H1 (cell line): ENCODE measurements at regions not wholly inside any gene's neighbourhood (a gene's known extent, or its start where the extent isn't known, plus 50 kb on each side); places are given as distances from the start of the nearest gene placed in this dataset.

Source experiments
- CTCF ChIA-PET: fragments of 300-600 bp; sonication (Branson Sonifier 250); formaldehyde crosslinking; loops from one replicate; lab custom pipeline; 2021; ENCODE audit not compliant: partially characterized antibody; lab: Charles Lee
- POLR2A ChIA-PET: fragments of 300-600 bp; sonication (Branson Sonifier 250); formaldehyde crosslinking; loops from one replicate; lab custom pipeline; 2021; ENCODE audit warnings: inconsistent platforms; ENCODE audit not compliant: partially characterized antibody; lab: Charles Lee
- DNase-seq, 2 experiments: peaks; one replicate each; pipeline versions ENCODE4 v3.0.0 to v3.0.0-alpha.2; 2010 to 2022; ENCODE audit warnings: low spot score in 2 of 2, low read depth in 1 of 2, mixed read lengths in 1 of 2
- FAIRE-seq: peaks from 2 replicates; lab custom pipeline; 2011; peaks lifted over from hg19 to GRCh38; lab: Jason Lieb, UNC
- H2AFZ ChIP-seq: 2 replicates; pipeline ENCODE4 v1.8.1; 2012; ENCODE audit warnings: low read length, inconsistent platforms
- H2AK5ac ChIP-seq: 2 replicates; pipeline ENCODE4 v1.6.1; 2013; ENCODE audit warnings: low read depth, low read length
- H2BK120ac ChIP-seq: replicated peaks from 2 replicates; pipeline ENCODE3; 2013; ENCODE audit warnings: low read depth, low read length, inconsistent platforms
- H2BK12ac ChIP-seq: 2 replicates; pipeline ENCODE4 v1.6.1; 2013; ENCODE audit warnings: low read depth, low read length
- H2BK15ac ChIP-seq: 2 replicates; pipeline ENCODE4 v1.6.1; 2013; ENCODE audit warnings: low read length
- H2BK20ac ChIP-seq: 2 replicates; pipeline ENCODE4 v1.6.1; 2013; ENCODE audit warnings: low read length
- H2BK5ac ChIP-seq: 2 replicates; pipeline ENCODE4 v1.6.1; 2013; ENCODE audit warnings: low read depth, low read length
- H3K14ac ChIP-seq: 2 replicates; pipeline ENCODE4 v1.6.1; 2013; ENCODE audit warnings: inconsistent platforms; ENCODE audit not compliant: insufficient read length
- H3K18ac ChIP-seq: 2 replicates; pipeline ENCODE4 v1.6.1; 2013; ENCODE audit warnings: low read length; ENCODE audit errors: extremely low read depth
- H3K23ac ChIP-seq: 2 replicates; pipeline ENCODE4 v1.6.1; 2013; ENCODE audit warnings: inconsistent platforms; ENCODE audit not compliant: insufficient read length
- H3K23me2 ChIP-seq: 2 replicates; pipeline ENCODE4 v1.6.1; 2013; ENCODE audit warnings: low read depth, low read length
- H3K27ac ChIP-seq: 2 replicates; pipeline ENCODE4 v1.6.1; 2011; ENCODE audit warnings: low read depth, low read length, inconsistent platforms
- H3K27me3 ChIP-seq, 4 experiments: replicated peaks in 1 of 4; 1 replicate in 1 of 4; 2 replicates in 3 of 4; pipeline versions ENCODE4 v1.6.1 to v1.8.1; 2011 to 2013; ENCODE audit warnings: low read length in 3 of 4, mild to moderate bottlenecking in 3 of 4, inconsistent platforms in 2 of 4, mixed read lengths in 2 of 4, moderate library complexity in 1 of 4; ENCODE audit not compliant: control insufficient read depth in 3 of 4, insufficient read depth in 3 of 4; ENCODE audit errors: extremely low read depth in 1 of 4
- H3K36me3 ChIP-seq, 4 experiments: 2 replicates each; pipeline versions ENCODE4 v1.6.1 to v1.8.1; 2011 to 2013; ENCODE audit warnings: mild to moderate bottlenecking in 4 of 4, low read length in 3 of 4, moderate library complexity in 2 of 4, control low read depth in 1 of 4, inconsistent platforms in 1 of 4; ENCODE audit not compliant: insufficient read depth in 4 of 4, control insufficient read depth in 2 of 4
- H3K4ac ChIP-seq: replicated peaks from 2 replicates; pipeline ENCODE3; 2013; ENCODE audit warnings: low read length, low read depth, mixed read lengths, inconsistent platforms; ENCODE audit not compliant: insufficient read length
- H3K4me1 ChIP-seq, 4 experiments: replicated peaks in 1 of 4; 1 replicate in 1 of 4; 2 replicates in 3 of 4; pipeline versions ENCODE4 v1.6.1 to v1.8.1; 2011 to 2013; ENCODE audit warnings: low read length in 3 of 4, inconsistent platforms in 2 of 4, mixed read lengths in 1 of 4; ENCODE audit not compliant: insufficient read depth in 4 of 4, control insufficient read depth in 3 of 4
- H3K4me2 ChIP-seq, 2 experiments: 2 replicates each; pipeline versions ENCODE4 v1.6.1 to v1.8.1; 2011 to 2013; ENCODE audit warnings: low read depth in 2 of 2, low read length in 2 of 2, control low read depth in 1 of 2, inconsistent platforms in 1 of 2, mild to moderate bottlenecking in 1 of 2; ENCODE audit not compliant: insufficient read depth in 1 of 2
- H3K4me3 ChIP-seq, 4 experiments: fragments of 200-600, 300-600 bp in 1 of 4; sonication (generic), shearing (Covaris generic), sonication (Bioruptor Twin) in 1 of 4; 2 replicates each; pipeline versions ENCODE4 v1.5.1 to v1.8.1; 2011 to 2016; ENCODE audit warnings: low read length in 4 of 4, low read depth in 3 of 4, control low read depth in 2 of 4, inconsistent platforms in 2 of 4, mild to moderate bottlenecking in 2 of 4, mixed read lengths in 1 of 4, moderate library complexity in 1 of 4; ENCODE audit not compliant: insufficient read depth in 2 of 4; ENCODE audit errors: extremely low read depth in 1 of 4
- H3K56ac ChIP-seq: replicated peaks from 2 replicates; pipeline ENCODE3; 2013; ENCODE audit warnings: low read depth, mild to moderate bottlenecking, mixed read lengths, low read length, inconsistent platforms; ENCODE audit not compliant: insufficient read length
- H3K79me1 ChIP-seq: 2 replicates; pipeline ENCODE4 v1.6.1; 2013; ENCODE audit warnings: low read depth, low read length, control low read depth
- H3K79me2 ChIP-seq, 2 experiments: 2 replicates each; pipeline versions ENCODE4 v1.6.1 to v1.8.1; 2012 to 2013; ENCODE audit warnings: low read length in 2 of 2, mild to moderate bottlenecking in 2 of 2, inconsistent platforms in 1 of 2; ENCODE audit not compliant: insufficient read depth in 2 of 2, control insufficient read depth in 1 of 2
- H3K9ac ChIP-seq, 4 experiments: replicated peaks in 1 of 4; 1 replicate in 1 of 4; 2 replicates in 3 of 4; pipeline versions ENCODE4 v1.6.1 to v1.8.1; 2011 to 2013; ENCODE audit warnings: low read depth in 3 of 4, low read length in 3 of 4, control low read depth in 2 of 4, mild to moderate bottlenecking in 2 of 4, moderate library complexity in 2 of 4, inconsistent platforms in 1 of 4; ENCODE audit errors: extremely low read depth in 1 of 4
- H3K9me3 ChIP-seq, 2 experiments: 2 replicates each; pipeline versions ENCODE4 v1.6.1 to v1.8.1; 2012 to 2013; ENCODE audit warnings: mild to moderate bottlenecking in 2 of 2, moderate library complexity in 2 of 2, control low read depth in 1 of 2, inconsistent platforms in 1 of 2, low read depth in 1 of 2, low read length in 1 of 2, mixed read lengths in 1 of 2; ENCODE audit not compliant: insufficient read depth in 2 of 2
- H4K20me1 ChIP-seq, 2 experiments: replicated peaks in 1 of 2; 2 replicates each; pipeline versions ENCODE3 to v1.8.1; 2011 to 2013; ENCODE audit warnings: inconsistent platforms in 2 of 2, low read length in 2 of 2, mild to moderate bottlenecking in 1 of 2; ENCODE audit not compliant: insufficient read depth in 2 of 2, control insufficient read depth in 1 of 2
- H4K5ac ChIP-seq: 2 replicates; pipeline ENCODE4 v1.6.1; 2013; ENCODE audit warnings: low read length, low read depth, mixed read lengths, inconsistent platforms; ENCODE audit not compliant: insufficient read length
- H4K8ac ChIP-seq: 2 replicates; pipeline ENCODE4 v1.8.0; 2013; ENCODE audit warnings: mild to moderate bottlenecking, moderate library complexity, low read length, inconsistent platforms; ENCODE audit not compliant: insufficient read depth; ENCODE audit errors: extremely low read depth
- H4K91ac ChIP-seq: replicated peaks from 2 replicates; pipeline ENCODE3; 2013; ENCODE audit warnings: low read length, mixed read lengths, inconsistent platforms; ENCODE audit not compliant: insufficient read length
- ASH2L ChIP-seq: fragments of 200-600, 300-600 bp; sonication (generic); IDR thresholded peaks from one replicate; pipeline ENCODE4 v1.7.1; 2017; ENCODE audit warnings: low read length
- BCL11A ChIP-seq, 2 experiments: IDR thresholded peaks; one replicate each; pipeline ENCODE4 v1.6.1; 2011; ENCODE audit warnings: low read depth in 2 of 2, low read length in 2 of 2, mild to moderate bottlenecking in 2 of 2
- CTBP2 ChIP-seq: IDR thresholded peaks from 2 replicates; pipeline ENCODE4 v1.7.0; 2011; ENCODE audit warnings: borderline replicate concordance, mild to moderate bottlenecking, moderate library complexity, mixed read lengths, low read length; ENCODE audit not compliant: insufficient read depth, insufficient read length
- EZH2 ChIP-seq: fragments of 200-600 bp; sonication (generic); IDR thresholded peaks from 2 replicates; pipeline ENCODE4 v1.7.1; 2012; ENCODE audit warnings: low read depth, mild to moderate bottlenecking, moderate library complexity, low read length, inconsistent platforms; ENCODE audit not compliant: severe bottlenecking
- FOSL1 ChIP-seq: IDR thresholded peaks from 2 replicates; pipeline ENCODE4 v1.6.1; 2011; ENCODE audit warnings: mild to moderate bottlenecking, low read depth, low read length, moderate library complexity; ENCODE audit not compliant: insufficient read depth
- GABPA ChIP-seq: IDR thresholded peaks from 2 replicates; pipeline ENCODE4 v1.6.1; 2011; ENCODE audit warnings: mild to moderate bottlenecking, low read length, moderate library complexity, borderline replicate concordance; ENCODE audit not compliant: insufficient read depth
- KDM1A ChIP-seq: fragments of 200-600, 300-600 bp; sonication (generic); IDR thresholded peaks from 2 replicates; pipeline ENCODE4 v1.7.1; 2016; ENCODE audit warnings: mild to moderate bottlenecking, low read length, borderline replicate concordance
- RBBP5 ChIP-seq: IDR thresholded peaks from 2 replicates; pipeline ENCODE4 v1.7.1; 2012; ENCODE audit warnings: low read depth, mild to moderate bottlenecking, inconsistent platforms, low read length, moderate library complexity, borderline replicate concordance
- SUZ12 ChIP-seq: fragments of 200-600 bp; sonication (generic); IDR thresholded peaks from 2 replicates; pipeline ENCODE4 v1.6.1; 2012; ENCODE audit warnings: mild to moderate bottlenecking, inconsistent platforms, low read length, moderate library complexity, mixed read lengths
- TAF1 ChIP-seq: IDR thresholded peaks from 2 replicates; pipeline ENCODE4 v1.6.1; 2011; ENCODE audit warnings: mild to moderate bottlenecking, low read depth, low read length
- TBP ChIP-seq: IDR thresholded peaks from 2 replicates; pipeline ENCODE4 v1.6.1; 2011; ENCODE audit warnings: low read depth, low read length, improper control_type of control experiment
- WGBS, 2 experiments: shearing (Covaris generic) in 1 of 2; methylation state at CpG; one replicate each; pipeline versions ENCODE4 v1.1.6 to v1.1.7; 2013 to 2015; ENCODE audit warnings: low lambda C conversion rate in 2 of 2, mixed read lengths in 2 of 2, inconsistent platforms in 1 of 2, low coverage in 1 of 2, missing lambda C conversion rate in 1 of 2; ENCODE audit not compliant: insufficient replicate concordance in 2 of 2, insufficient coverage in 1 of 2, insufficient read length in 1 of 2; ENCODE audit errors: extremely low coverage in 1 of 2, missing lambda C conversion rate in 1 of 2; 5-methylcytosine and 5-hydroxymethylcytosine counted together

GRCh38 chr1:213423041-213423440 lies 372.0 kb downstream of the RPS6KC1 start:
- Histone ChIP-seq H3K36me3 (no peaks in the 10 kb centered on the region), H3K4me1 (no peaks in the 10 kb centered on the region), H3K9ac (no peak overlapping the region), H4K5ac (no peak overlapping the region), H3K14ac (no peak overlapping the region), H3K79me2 (no peaks in the 10 kb centered on the region), H3K18ac (no peak overlapping the region), H2AK5ac (no peak overlapping the region), H3K56ac (no peak overlapping the region), H3K23me2 (no peaks in the 10 kb centered on the region), H2BK5ac (no peak overlapping the region), H2BK12ac (no peak overlapping the region), H2AFZ (no peak overlapping the region), H3K4ac (no peak overlapping the region), H2BK120ac (no peak overlapping the region), H3K23ac (no peak overlapping the region), H4K20me1 (no peaks in the 10 kb centered on the region), H3K4me3 (no peak overlapping the region), H3K4me2 (no peak overlapping the region), H3K27ac (no peak overlapping the region), H3K79me1 (no peaks in the 10 kb centered on the region), H2BK15ac (no peak overlapping the region), H4K8ac (no peak overlapping the region), H2BK20ac (no peak overlapping the region), H3K9me3 (no peaks in the 10 kb centered on the region), H4K91ac (no peak overlapping the region), H3K27me3 (no peaks in the 10 kb centered on the region)
- ChIA-PET CTCF (interaction anchor here (0.6 to 2.6 kb wide), 3 partner anchors 20 to 700 kb away, joined by 3 to 13 read pairs (median 4); no protein-coding TSS in a partner anchor), POLR2A (no interaction called here)
- WGBS, 2 experiments: 92% methylated on average over 4 of the region's 4 CpGs; no CpG with 5 or more reads in 1 of the 2 experiments
- no peak for TF ChIP-seq KDM1A
- no peak for TF ChIP-seq FOSL1
- no peak for TF ChIP-seq BCL11A (IDR thresholded peaks at IDR 0.05; ENCODE audit: low read depth in 2 of 2, low read length in 2 of 2)
- TF ChIP-seq ASH2L: no peak
- TF ChIP-seq SUZ12: no peak
- no peak for TF ChIP-seq GABPA
- TF ChIP-seq TAF1: no peak
- TF ChIP-seq TBP: no peak
- no peak for TF ChIP-seq RBBP5
- TF ChIP-seq CTBP2: no peak
- TF ChIP-seq EZH2: no peak
- no peak for FAIRE-seq
- no peak for DNase-seq
